HG03521 (cell line): ENCODE measurements at regions not wholly inside any gene's neighbourhood (a gene's known extent, or its start where the extent isn't known, plus 50 kb on each side); places are given as distances from the start of the nearest gene placed in this dataset.
"Not testable (repeated sequence)": the region's sequence is repeated elsewhere in the genome, so short reads cannot be mapped to it uniquely, and the experiment has no call there.

ENCODE experiments used
- ATAC-seq: cut with Tn5 transposase; IDR thresholded peaks from one replicate; pipeline ENCODE4 v1.9.1; 2021; ENCODE audit warnings: mild to moderate bottlenecking, moderate library complexity; ENCODE audit not compliant: unreplicated experiment

DNA sequence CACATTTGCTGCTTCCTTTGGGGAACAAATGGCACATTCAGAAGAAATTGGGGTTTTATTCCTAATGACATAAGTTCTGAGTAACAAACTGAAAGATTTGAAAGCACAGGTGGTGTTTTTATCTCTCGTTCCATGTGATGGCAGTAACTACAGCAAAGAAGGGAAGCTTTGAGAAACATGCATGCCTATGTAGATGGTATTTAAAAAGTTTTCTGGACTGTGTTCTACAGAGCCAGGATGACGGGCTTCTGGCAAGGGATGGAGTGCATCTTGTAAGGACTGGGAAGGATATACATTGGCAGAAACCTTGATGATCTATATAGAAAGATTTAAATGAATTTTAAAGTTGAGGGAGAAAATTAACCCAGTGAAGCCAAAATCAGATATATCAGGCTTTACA is 362.2 kb upstream of the ROPN1 start:
- no peak for ATAC-seq

DNA sequence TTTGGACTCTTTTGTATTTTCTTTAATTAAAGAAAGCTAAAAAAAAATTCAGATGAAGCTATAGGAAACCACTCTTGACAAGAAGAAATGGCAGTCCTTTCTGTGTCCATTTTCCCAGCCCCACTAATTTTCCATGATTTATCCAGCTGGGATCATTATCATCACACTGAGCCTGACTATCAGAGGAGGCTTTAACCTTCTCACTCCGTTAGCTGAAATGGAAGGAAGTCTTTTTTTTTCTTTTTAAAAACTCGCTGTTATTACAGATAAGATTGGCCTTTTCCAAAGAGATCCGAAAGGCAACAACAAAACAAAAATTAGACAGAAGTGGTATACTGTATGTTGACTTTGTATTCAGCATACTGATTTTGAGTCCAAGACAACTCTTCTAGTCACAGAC is 366.2 kb upstream of the ROPN1 start:
- no peak for ATAC-seq

DNA sequence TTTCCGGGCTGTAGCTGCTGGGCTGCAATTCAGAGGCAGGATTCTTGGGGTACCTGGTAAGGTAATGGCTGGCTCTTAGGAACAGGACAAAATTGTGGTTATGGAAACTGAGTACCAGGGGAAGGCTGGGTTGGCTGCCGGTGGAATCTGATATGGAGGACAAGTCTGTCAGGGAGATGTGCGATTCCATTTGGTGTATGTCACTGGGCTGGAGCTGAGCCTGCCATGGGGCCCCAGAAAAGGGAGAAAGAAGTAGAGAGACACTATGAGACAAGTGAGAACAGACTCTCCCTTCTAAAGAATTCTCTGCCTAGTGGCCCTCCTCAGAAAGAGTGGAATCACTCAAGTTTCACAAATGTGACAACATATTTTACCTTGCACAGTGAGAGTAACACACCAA is 368.2 kb upstream of the ROPN1 start:
- no peak for ATAC-seq

DNA sequence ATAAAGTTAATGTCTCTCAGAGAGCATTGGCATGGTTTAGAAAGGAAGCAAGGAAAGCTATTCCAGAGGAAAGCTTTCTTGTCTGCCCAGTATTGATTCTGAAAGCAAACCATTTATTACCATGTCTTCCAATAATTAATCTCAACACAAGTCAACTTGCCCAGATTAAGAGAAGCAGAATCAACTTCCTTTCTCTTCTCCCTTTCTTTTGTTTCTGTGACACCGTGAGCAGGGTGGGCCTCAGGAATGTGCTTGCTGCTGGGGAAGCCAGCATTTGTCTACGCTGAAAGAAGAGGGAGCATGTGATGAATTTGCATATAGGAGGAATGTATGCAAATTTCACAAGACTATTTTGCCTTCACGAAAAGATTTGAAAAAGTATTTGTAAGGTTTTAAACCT is 368.6 kb upstream of the ROPN1 start:
- no peak for ATAC-seq

DNA sequence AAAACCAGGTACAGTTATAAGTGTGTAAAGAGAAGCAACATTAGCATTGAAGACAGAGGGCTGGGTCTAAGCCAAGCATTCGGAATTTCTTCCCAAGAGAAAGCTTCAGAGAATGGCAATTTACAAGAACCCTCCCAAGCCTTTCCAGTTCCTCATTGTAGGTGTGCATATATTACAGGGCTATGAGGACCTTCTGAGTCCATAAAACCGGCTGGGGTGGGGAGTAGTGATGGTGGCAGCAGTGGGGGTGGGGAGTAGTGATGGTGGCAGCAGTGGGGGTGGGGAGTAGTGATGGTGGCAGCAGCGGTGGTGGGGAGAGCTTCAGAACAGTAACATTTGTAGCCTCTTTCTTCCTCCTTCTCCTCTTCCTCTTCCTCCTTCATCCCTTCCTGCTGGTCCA is 368.7 kb upstream of the UMPS start:
- no peak for ATAC-seq

DNA sequence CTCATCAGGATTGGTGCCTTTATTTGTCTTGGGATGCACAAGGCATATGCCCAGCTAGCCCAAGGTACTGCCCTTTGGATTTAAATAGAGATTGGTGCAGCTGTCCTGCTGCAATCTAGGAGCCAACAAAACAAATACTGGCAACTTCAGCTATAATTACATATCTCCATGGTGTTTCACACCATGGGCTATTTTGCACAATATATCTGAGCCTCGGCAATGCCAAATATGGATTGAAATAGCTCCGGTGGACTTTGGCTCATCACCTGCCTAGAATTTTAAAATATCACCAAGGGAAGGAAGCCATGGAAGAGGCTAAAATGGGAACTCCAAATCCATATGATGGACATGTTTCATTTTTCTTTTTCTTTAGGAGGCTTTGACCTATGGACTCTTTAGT is 367.8 kb upstream of the UMPS start:
- no peak for ATAC-seq

DNA sequence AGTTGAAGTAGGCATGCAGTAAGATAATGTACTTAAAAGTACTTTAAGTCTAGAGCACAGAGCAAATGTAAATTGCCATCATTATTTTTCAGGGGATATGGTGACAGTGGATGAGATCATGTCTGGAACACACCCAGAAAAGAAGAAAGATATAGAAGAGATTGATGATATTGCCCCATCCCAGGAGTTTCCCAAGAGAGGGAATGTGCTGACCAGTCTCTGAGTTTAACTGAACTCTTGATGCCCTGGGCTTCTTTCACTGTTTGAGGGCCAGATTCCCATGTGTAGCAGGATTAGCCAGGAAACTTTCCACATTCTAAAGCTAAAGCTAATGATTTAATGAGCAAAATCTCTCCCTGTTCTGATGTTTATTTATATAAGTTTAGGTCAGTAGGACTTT is 366.8 kb upstream of the UMPS start:
- no peak for ATAC-seq

DNA sequence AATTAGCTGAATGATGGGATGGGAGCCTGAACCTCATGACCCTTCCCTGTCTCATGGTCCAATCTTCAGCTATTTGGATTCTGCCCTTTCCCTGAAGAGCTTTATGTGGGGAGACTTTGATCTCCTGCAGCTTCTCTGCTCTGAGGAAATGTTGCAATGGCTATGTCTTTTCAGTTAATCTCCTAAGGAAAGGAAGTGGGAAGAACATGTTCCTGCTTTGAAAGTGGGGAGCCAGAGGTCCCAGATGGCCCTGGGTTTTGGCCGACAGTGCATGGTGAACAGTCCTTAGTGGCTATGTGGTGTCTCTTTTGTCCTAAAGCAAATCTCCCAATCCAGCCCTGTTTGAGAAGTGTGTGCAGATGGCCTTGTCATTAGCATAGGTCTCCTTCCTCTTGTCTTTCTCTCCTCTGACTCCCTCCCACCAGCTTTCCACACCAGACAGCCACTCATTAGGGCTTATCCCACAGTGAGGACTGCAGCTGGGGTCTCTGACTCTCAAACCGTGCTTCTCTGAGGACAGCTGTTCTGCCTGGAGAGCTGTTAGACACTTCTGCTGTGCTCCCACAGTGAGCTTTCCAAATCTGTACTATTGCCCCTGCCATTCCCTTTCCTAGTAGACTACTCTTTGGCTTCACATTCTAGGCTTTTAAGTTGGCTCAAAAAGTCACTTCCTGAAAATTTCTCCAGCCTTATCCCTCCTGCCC is 365.8 kb upstream of the UMPS start:
- no peak for ATAC-seq

DNA sequence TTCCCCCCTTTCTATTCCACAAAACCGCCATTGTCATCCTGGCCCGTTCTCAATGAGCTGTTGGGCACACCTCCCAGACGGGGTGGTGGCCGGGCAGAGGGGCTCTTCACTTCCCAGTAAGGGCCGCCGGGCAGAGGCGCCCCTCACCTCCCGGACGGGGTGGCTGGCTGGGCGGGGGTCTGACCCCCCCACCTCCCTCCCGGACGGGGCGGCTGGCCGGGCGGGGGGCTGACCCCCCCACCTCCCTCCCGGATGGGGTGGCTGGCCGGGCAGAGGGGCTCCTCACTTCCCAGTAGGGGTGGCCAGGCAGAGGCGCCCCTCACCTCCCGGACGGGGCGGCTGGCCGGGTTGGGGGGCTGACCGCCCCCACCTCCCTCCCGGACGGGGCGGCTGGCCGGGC is 363.6 kb upstream of the UMPS start:
- not testable (repeated sequence) for ATAC-seq

DNA sequence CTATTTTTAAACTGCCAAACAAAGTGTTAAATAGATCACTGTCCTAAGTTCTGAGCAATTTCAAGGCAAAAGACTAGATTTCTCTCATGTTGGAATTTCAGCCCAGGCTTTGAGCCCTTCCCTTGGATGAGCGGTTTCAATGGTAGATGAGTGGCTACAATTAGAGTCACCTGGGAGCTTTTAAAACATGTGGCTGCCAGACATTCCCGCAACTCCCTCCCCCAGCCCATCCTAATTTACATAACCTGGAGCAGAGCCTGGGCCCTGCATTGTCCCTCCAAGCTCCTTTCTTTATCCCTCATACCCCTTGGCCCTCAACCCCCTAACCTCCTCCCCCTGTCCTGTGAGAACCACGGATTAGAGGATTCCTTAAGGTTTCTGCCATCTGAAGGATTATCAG is 357.5 kb upstream of the UMPS start:
- ATAC-seq: no peak

DNA sequence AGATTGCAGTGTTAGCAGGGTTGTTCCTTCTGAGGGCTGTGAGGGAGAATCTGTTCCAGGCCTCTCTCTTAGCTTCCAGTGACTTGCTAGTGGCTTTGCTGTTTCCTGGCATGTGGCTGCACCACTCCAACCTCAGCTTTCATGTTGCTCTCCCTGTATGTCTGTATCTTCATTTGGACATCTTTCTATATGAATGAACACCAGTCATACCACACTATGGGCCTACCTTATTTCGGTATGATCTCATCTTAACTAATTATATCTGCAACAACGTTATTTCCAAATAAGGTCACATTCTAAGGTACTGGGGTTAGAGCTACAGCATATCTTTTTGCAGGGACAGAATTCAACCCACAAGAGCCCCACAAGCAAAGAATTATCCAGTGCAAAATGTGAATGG is 356.7 kb upstream of the UMPS start:
- ATAC-seq: no peak

DNA sequence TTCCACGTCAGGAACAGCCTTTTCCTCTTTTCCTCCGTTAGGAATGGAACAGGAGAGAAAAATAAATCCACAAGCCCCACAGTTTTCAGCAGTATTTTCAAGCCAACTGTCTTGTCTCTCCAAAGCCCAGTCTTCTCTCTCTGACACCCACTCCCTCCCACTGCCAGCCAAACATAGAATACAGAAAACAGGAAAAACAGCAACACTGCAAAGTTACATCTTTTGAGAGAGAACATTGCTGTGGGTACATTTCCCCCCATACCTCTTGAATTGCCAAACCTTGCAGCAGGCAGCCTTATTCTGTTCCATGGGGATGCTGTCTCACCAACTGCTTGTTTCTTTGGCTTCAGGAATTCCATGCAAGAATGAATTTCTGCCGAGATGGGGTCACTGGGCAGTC is 355.7 kb upstream of the UMPS start:
- ATAC-seq: no peak

DNA sequence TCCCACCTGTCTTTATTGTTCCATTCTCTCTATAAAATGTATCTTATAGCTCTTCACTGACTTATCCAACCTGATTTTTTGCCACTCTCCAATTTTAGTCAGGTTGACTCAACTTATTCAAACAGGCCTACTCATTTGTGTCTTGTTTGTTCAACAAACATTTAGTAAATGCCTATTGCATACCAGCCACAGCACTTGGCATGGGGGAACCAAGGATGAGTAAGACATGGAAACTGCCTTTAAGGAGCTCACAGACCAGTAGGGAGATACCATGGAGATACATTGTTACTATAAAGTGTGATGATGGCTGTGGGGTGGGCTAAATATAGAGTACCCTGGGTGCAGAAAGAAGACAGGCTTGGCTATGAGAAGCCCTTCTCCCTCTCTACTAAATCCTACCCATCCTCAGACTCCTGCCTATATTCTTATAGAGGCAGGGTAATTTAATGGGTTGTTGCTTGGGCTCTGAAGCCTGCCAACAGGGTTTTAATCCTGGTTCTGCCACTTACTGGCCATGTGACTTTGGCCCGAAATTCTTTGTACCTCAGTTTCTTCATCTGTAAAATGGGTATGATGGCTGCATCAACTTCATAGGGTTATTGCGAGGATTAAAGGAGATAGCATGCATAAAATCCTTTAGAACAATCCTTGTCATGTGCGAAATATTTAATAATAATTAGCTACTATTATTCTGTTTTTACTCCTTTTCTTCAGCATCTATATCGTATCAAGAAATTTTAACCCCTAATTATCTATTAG is 348.5 kb upstream of the UMPS start:
- no peak for ATAC-seq

DNA sequence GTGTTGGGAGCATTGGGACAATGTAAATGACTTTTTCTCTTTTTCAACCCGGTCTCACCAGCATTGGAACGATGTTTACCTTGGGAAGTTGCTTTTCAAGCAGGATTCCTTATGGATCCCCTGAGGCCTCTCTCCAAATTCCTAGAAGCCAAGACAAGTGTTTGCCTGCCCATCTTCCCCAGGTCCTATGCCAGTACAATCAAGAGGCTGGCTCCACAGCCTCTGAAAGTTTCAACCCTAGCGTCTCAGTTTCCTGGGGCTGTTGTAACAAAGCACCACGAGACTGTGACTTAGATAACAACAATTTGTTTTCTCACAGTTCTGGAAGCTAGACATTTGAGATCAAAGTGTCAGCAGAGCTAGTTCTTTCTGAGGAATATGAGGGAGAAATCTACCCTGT is 347.2 kb upstream of the UMPS start:
- ATAC-seq: no peak

DNA sequence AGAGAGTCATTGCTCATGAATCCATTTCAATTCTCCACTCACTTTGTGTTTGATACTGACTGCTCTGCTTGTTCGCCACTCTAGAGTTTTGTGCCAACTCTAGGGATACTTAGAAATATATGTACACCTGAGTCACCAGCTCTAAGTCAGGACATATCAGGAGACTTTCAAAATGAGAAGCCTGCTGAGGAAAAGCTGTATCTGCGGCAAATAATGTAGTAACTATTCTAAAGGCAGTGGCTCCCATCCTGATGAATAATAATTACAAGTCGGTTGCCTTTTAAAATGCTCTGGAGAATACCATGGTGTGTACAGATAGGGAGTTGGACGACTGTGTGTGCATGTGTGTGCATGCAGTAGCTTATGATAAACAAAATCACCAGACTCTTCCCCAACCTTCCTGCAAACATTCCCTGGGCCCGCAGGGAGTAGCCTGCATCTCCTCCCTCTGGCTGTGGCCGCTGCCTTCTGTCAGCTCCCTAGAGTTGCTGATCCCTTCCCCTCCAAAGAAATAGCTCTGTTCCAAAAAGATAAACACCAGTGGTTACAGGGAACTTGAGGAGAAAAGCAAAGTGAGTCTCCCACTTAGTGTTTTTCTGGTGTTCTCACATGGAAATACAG is 346.3 kb upstream of the UMPS start:
- no peak for ATAC-seq

DNA sequence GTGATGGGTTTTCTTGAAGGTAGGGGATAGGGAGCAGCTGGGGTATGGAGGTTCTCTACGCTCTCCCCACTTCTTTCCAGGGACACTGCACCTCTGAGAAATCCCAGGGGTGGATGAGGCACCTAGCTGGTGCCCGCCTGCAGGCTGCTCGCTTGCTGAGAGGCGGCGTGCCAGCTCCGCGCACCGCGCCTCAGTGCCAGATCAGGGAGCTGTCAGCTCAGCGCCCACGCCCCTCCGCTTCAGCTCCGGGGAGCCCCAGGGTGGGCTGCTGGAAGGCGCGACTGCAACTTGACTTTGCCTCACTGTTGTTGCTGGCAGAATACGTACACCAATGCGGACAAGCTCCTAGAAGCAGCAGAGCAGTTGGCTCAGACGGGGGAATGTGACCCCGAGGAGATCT is 345.7 kb upstream of the UMPS start:
- no peak for ATAC-seq

DNA sequence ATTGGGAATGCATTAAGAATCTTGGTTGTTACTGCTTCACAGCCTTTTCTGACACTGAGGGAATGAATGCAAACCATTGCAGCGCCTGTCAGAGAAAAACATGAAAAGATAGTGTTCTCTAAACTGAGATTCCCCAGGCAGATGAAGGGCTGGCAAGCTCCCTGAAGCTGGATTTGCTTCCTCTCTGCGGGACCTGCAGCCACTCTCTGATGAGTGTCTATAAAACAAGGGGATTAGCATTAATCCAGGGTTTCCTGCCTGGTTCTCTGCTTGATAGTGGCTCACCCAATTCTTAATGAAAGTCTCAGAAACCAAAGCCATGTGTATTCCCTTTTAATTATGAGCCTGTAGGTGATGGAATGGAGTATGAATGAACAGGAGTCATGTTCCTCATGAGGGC is 344.3 kb upstream of the UMPS start:
- ATAC-seq: no peak

DNA sequence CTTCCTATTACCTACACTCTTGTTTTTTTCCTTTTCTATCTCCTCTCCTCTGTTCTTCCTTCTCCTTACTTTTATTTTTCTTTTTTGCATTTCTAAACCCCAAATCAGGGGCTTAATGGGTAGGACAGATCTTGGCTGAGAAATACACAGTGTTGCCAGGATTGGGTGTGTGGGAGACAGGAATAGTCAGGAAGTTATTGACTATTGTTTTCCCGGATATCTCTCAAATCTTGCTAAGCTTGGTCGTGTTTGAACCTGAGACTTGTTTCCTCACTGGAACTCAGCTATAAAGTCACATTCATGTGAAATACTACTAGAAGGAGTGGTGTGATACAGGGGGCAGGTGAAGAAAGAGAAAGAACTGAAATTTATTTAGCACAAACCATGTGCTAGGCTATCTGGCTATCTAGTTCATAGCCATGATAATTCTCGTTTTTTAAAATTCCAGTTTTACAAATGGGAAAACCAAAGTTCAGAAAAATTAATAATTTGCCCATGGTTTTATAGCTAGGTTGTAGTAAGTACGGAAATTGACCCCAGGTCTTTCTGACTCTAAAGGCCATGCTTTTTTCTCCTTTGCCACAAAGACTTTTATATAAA is 343.2 kb upstream of the UMPS start:
- ATAC-seq: no peak

DNA sequence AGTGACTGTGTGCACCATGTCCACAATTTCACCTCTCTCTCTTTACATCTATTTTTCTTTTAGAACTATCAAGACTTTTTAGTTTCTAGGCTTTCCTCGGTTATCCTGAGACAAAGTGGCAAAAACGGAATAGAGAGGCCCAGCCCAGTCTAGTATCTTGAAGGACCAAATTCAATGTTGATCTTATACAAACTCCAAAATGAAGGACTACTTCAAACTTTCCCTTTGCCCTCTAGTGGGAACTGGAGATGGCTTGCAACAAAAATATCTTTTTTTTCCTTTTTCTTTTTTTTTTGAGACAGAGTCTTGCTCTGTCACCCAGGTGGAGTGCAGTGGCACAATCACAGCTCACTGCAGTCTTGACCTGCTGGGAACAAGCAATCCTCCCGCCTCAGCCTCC is 338.5 kb upstream of the UMPS start:
- no peak for ATAC-seq

DNA sequence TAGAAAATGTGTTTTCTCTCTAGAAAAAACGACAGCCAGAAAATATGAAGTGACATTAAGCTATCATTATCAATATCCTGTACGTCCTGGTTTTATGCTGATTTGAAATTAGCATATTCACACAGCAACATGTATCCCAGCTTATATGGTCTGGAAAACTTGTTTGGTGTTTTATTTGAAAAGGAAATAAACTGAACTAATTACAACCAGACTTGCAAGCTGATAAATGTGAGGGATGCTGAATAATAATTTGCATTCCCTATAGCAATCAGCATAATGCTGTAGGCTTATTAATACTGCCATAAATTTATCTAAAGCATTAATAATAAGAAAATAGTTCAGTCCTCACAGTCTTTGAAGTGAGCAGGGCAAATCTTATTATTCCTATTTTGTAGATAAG is 336.9 kb upstream of the UMPS start:
- no peak for ATAC-seq

DNA sequence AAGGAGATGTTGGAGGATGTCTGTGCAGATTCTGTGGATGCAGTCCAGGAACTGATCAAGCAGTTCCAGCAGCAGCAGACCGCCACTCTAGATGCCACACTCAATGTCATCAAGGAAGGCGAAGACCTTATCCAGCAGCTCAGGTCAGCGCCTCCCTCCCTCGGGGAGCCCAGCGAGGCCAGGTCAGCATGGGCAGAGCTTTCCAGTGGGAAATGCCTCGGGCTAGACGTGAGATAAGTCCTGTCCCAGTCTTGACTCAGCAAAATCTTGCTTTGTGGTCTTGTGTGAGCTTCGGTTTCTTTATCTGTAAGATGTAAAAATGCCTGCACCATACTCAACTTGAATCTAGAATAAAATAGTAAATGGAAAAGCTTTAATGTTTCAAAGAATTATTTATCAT is 335.1 kb upstream of the UMPS start:
- no peak for ATAC-seq
